AG09319 (cell line): ENCODE measurements at regions not wholly inside any gene's neighbourhood (a gene's known extent, or its start where the extent isn't known, plus 50 kb on each side); places are given as distances from the start of the nearest gene placed in this dataset.
A peak's percentile ranks its signal among the peaks of the same experiment; 100 is the strongest.

ENCODE experiments used
- DNase-seq: peaks from one replicate; pipeline ENCODE4 v3.0.0-alpha.2; 2010; ENCODE audit warnings: low read depth; ENCODE audit errors: extremely low read depth
- CTCF ChIP-seq: IDR thresholded peaks from 2 replicates; pipeline ENCODE4 v1.5.1; 2011; ENCODE audit warnings: low read depth, mild to moderate bottlenecking, inconsistent platforms, low read length, moderate library complexity

GRCh38 chr6:21881969-21882465, 288.5 kb downstream of the SOX4 start:
- no peak for DNase-seq
- no peak for TF ChIP-seq CTCF

- no peak for TF ChIP-seq CTCF
- DNase-seq: no peak
Observed at GRCh38 chr6:21883595-21884328, 290.2 kb downstream of the SOX4 start.

DNA sequence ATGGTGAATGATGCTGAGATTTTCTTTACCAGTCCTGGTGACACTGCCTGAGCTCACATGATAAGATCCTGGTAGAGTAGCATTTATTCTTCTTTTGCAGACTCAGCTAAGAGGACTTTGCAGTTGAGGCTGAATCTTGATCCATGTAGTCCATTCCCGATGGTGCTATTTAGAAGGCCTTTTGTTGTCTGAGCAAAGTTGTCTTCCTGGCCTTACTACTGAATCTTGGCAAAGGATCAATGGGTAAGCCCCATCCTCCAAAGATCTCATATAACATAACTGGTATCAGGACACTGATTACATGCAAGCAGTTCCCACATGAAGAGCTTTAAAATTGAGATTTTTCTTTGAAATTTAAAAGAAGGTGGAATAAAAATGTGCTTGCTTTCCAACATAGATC, 291.6 kb downstream of the SOX4 start:
- DNase-seq: no peak
- no peak for TF ChIP-seq CTCF

DNA sequence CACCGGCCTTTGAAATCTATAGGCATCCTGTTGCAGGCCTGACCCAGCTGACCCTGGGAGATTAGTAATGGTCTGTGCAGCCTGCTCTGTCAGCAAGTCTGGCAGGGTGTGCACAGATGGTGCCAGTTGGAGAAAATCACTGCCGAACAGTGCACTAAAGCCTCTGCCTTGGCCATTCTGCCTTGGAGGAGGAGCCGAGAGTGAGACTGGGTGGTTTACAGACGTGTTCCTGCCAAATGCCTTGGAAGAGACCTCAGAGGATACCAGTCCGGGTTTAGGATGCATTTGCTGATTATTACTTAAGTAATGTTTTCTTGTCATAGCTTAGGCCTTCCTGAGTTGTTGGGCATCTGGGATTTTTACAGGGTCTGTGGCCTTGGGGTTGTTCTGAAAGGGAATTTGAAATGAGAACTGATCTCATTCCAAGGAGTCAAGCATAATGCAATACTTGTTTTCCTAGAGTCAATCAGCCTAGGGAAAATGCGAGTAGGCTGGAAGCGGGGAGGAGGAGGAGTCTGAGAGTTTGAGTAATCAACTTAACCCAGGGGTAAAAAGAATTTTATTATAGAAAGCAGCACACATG, 292.1 kb downstream of the SOX4 start:
- DNase-seq: peak; percentile 78
- TF ChIP-seq CTCF: no peak

DNA sequence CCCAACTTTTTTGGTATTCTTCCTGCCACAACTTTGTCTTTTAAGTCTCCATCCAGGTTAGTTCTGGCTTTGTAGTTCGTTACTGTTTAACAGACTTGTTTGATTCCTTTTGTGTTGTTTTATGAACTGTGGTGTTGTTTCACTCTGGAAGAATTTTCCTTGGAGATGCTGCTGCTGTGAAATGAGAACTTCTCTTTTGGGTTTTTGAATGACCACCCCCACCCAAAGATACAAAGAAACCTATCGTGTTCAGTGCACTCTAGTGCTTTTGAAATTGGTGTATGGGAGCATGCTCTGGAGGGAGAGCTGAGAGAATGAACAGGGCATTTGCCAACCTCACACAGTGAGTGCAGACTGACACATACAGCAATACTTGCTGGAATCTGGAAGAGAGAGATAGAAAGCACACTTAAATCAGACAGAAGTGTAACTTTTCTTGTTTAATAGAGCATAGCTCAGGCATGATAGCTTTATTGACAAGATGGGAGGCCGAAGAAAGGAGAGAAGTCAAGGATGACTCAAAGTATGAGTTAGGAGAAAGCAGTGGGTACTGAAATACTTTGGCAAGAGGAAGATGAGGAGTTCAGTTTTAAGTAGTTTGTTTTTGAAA, 293.1 kb downstream of the SOX4 start:
- no peak for TF ChIP-seq CTCF
- no peak for DNase-seq

- DNase-seq: no peak
- TF ChIP-seq CTCF: no peak
Observed at GRCh38 chr6:21887231-21888185, 294.0 kb downstream of the SOX4 start.
